ENCODE measurements at regions not wholly inside any gene's neighbourhood (a gene's known extent, or its start where the extent isn't known, plus 50 kb on each side); places are given as distances from the start of the nearest gene placed in this dataset.

GRCh38 chr2:128457006-128457604 is 138.4 kb upstream of the HS6ST1 start:
- no peaks in the 10 kb centered on the region for H4K20me1 ChIP-seq (ENCODE audit: insufficient read depth, low read length)
- in situ Hi-C loops (cut with HindIII; ENCODE audit: extremely low pct_ligation_motif_present, low pct_unique_long_range_greater_than_20kb), result no loop called here
- H3K27me3 ChIP-seq (ENCODE audit: control insufficient read depth in 1 of 2, insufficient read depth in 2 of 2, low read length in 2 of 2), result peaks cover 0 to 6% of the 10 kb centered on the region in 2 experiments; a peak in 2 of 5 replicates
- H3K27ac ChIP-seq (ENCODE audit: extremely low read length, insufficient read depth, low read length), result no peak overlapping the region
- no peak overlapping the region for H3K9ac ChIP-seq (ENCODE audit: insufficient read depth, low read depth, low read length)
- no peaks in the 10 kb centered on the region for H3K9me3 ChIP-seq (ENCODE audit: low read length)
- H3K4me1 ChIP-seq (ENCODE audit: insufficient read depth, low read length), result no peaks in the 10 kb centered on the region
- BruUV-seq (replicated peaks), result no TSS peak
- ATAC-seq (peak; percentile 43), DNase-seq (ENCODE audit: low spot score) (no peak), FAIRE-seq (no peak)
- no peak overlapping the region for H2AFZ ChIP-seq (ENCODE audit: low read length)
- no peaks in the 10 kb centered on the region for H3K79me2 ChIP-seq (ENCODE audit: insufficient read depth, low read length)
- no peak for TF ChIP-seq ZNF512 (CRISPR knock-in tag; IDR thresholded peaks at IDR 0.05)
- TF ChIP-seq ZHX2 (IDR thresholded peaks at IDR 0.05; ENCODE audit: low read depth), result no peak
- TF ChIP-seq ZHX2 (CRISPR knock-in tag; IDR thresholded peaks at IDR 0.05; ENCODE audit: borderline replicate concordance), result no peak
- no peak for TF ChIP-seq ZNF329 (CRISPR knock-in tag; IDR thresholded peaks at IDR 0.05; ENCODE audit: low read depth)
- no peak for TF ChIP-seq MEIS1 (CRISPR knock-in tag; IDR thresholded peaks at IDR 0.05; ENCODE audit: borderline replicate concordance)
- TF ChIP-seq SNAI1 (CRISPR knock-in tag; IDR thresholded peaks at IDR 0.05; ENCODE audit: borderline replicate concordance), result no peak
- TF ChIP-seq CTCF (CRISPR knock-in tag; IDR thresholded peaks at IDR 0.05), result peak; percentile 23
- CTCF ChIA-PET (ENCODE audit: low intra/inter-chr PET ratio, low total read pairs), result no interaction called here
- intact Hi-C loops (cut with micrococcal nuclease; ENCODE audit: unreplicated experiment), result no loop called here
- H3K36me3 ChIP-seq (replicated peaks in 1 of 2; ENCODE audit: control insufficient read depth in 1 of 2, insufficient read depth in 2 of 2, low read length in 2 of 2), result no peaks in the 10 kb centered on the region
- WGBS (ENCODE audit: low lambda C conversion rate), result 89% methylated on average over 4 of the region's 4 CpGs
- no peak overlapping the region for H3K4me2 ChIP-seq (ENCODE audit: low read depth, low read length)
- POLR2A ChIA-PET, result no interaction called here
- no peak overlapping the region for H3K4me3 ChIP-seq (replicated peaks in 1 of 3; ENCODE audit: insufficient read depth in 1 of 3, low read depth in 2 of 3, low read length in 3 of 3)
